ENCODE measurements at regions not wholly inside any gene's neighbourhood (a gene's known extent, or its start where the extent isn't known, plus 50 kb on each side); places are given as distances from the start of the nearest gene placed in this dataset.

DNA sequence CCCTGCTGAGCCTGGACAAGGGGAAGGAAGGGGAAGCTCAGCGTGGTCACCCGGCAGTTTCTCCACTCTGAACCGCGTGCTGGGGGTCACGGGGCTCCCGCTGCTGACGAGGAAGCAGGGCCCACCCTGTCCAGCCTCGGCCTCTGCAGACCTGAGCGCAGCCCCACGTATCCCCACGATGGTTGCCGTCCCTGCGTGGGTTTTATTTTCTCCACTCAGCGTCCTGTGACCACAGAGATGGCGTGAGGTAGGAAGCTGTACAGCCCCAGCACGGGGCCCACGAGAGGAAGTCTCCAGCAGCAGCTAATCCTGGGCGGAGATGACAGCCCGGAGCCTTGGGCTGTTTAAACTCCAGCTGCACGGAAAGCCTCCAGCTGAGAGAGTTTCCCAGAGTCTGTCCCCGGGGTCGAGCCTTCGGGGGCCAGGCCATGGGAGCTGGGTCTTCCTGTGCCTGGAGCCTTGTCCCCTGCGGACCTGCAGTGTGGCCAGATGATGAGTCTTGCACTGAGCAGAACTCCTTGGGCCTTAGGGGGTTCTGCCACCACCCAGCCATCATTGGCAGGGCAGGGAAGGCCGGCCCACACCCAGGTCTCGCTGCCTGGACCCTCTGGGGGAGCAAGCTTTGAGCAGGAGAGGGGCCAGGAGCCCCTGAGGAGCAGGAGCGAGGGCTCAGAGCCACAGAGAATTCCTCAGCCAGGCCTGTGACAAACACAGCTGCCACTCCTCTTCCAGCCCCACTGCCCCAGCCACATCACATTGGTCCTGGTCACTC is 72.8 kb upstream of the FAM20C start:
- H3K9ac ChIP-seq (ENCODE audit: low read depth in 1 of 2, low read length in 2 of 2), result no peak overlapping the region
- H3K4me1 ChIP-seq (ENCODE audit: control insufficient read depth in 2 of 2, insufficient read depth in 2 of 2, low read length in 2 of 2), result peaks cover 0 to 4% of the 10 kb centered on the region in 2 donors
- H3K27me3 ChIP-seq (ENCODE audit: control insufficient read depth in 2 of 2, insufficient read depth in 2 of 2, low read length in 2 of 2), result peaks cover 0 to 15% of the 10 kb centered on the region in 2 donors
- no peak overlapping the region for H3K4me3 ChIP-seq (ENCODE audit: low read length in 2 of 2)
- H3K36me3 ChIP-seq (ENCODE audit: control insufficient read depth in 2 of 2, insufficient read depth in 2 of 2, low read length in 2 of 2), result no peaks in the 10 kb centered on the region
- H3K27ac ChIP-seq (ENCODE audit: low read depth in 2 of 2, low read length in 2 of 2), result peak overlapping the region; percentile 38 to 58
- no peaks in the 10 kb centered on the region for H3K9me3 ChIP-seq (ENCODE audit: control insufficient read depth in 2 of 2, low read length in 2 of 2)

DNA sequence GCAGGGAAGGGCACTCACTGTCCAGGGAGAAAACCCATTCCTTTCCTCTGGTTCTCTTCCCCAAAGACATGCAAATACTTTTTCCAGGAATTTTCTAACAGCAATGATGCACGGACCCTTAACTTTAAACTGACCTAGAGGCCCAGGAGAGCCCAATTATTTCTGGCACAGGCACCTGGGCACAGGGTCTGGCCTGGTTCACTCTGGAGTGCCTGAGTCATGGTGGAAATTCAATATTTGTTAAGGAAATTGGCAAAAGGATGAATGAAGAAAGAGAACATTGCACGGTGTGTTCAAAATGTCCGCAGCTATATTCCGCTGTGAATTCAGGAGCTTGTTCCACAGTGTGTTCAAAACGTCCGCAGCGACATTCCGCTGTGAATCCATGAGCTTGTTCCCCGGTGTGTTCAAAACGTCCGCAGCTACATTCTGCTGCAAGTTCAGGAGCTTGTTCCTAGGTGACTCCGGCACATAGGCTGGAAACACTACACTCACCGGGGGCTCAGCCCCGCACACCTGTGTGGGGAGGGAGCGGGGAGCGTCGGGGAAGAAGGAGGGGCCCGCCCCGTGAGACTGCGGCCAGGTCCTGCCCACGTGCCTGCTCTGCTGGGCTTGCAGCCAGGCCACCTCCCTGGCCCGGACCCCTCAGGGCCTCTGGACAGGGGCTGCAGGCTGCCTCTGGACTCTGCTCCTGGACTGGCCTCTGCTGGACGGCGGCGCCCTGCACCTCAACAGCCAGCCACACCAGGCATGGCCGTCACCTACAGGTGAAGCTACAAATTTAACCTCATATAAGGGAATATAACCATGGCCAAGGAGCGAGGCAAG is 72.0 kb upstream of the FAM20C start:
- H3K9ac ChIP-seq (ENCODE audit: low read depth in 1 of 2, low read length in 2 of 2), result no peak overlapping the region

DNA sequence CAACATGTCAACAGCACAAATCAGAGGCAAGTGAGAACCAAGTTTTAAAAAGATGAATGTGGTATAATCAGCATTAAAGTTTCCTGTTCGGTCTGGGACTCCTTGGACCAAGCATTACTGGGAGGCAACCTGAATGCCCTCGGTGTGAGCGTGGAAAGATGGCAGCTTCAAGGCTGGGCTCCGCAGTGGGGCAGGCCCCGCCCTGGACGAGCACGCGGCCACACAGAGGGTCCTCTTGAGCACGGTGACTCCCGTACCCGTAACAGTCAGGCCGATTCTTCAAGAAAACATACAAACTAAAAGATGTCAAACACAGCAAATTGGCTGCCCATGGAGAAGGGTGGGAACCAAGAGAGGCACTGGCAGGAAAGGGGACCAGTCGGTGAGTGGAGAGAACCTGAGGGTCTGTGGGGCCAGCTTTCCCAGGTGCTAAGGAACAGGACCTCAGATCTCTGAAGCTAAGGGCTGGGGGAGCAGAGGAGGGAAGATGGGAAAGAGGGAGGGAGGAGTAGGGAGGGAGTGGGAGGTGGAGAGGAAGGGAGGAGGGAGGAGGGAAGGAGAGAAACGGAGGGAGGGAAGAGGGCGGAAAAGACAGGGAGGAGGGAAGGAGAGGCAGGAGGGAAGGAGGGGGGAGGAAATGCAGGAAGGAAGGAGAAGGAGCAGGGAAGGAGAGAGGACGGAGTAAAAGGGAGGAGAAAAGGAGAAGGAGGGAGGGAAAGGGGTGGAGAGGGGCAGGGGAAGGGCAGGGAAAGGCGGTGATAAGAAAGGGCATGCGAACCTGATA is 71.2 kb upstream of the FAM20C start:
- no peak overlapping the region for H3K9ac ChIP-seq (ENCODE audit: low read depth in 1 of 2, low read length in 2 of 2)

More for the DNA sequence above, 72.0 kb upstream of the FAM20C start:
- no peaks in the 10 kb centered on the region for H3K9me3 ChIP-seq (ENCODE audit: control insufficient read depth in 2 of 2, low read length in 2 of 2)
- H3K36me3 ChIP-seq (ENCODE audit: control insufficient read depth in 2 of 2, insufficient read depth in 2 of 2, low read length in 2 of 2), result no peaks in the 10 kb centered on the region
- peaks cover 0 to 4% of the 10 kb centered on the region in 2 donors for H3K4me1 ChIP-seq (ENCODE audit: control insufficient read depth in 2 of 2, insufficient read depth in 2 of 2, low read length in 2 of 2)
- H3K27me3 ChIP-seq (ENCODE audit: control insufficient read depth in 2 of 2, insufficient read depth in 2 of 2, low read length in 2 of 2), result peaks cover 0 to 15% of the 10 kb centered on the region in 2 donors
- no peak overlapping the region for H3K4me3 ChIP-seq (ENCODE audit: low read length in 2 of 2)
- H3K27ac ChIP-seq (ENCODE audit: low read depth in 2 of 2, low read length in 2 of 2), result peak overlapping the region; percentile 38 to 58

DNA sequence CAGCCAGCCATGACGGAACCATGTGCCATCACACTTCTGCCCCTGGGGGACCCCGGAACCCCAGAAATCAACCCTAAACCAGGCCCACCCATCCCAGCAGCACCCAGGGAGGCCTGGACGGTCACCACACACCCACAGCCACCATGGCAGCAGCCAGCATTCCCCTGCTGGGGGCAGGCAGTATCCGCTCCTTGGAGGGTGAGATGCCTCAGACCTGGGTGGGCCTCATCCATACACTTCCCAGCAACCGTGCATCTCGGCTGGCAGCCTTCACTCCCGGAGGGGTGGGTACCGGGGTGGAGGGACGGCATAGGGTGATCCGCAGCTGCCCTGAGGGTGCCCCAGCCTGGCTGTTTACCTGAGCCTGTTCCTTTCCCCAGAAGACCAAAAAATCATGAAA is 69.1 kb upstream of the FAM20C start:
- H3K27me3 ChIP-seq (ENCODE audit: control insufficient read depth in 2 of 2, insufficient read depth in 2 of 2, low read length in 2 of 2), result peaks cover 0 to 12% of the 10 kb centered on the region in 2 donors
- no peak overlapping the region for H3K4me3 ChIP-seq (ENCODE audit: low read length in 2 of 2)
- peaks cover 0 to 4% of the 10 kb centered on the region in 2 donors for H3K4me1 ChIP-seq (ENCODE audit: control insufficient read depth in 2 of 2, insufficient read depth in 2 of 2, low read length in 2 of 2)
- H3K36me3 ChIP-seq (ENCODE audit: control insufficient read depth in 2 of 2, insufficient read depth in 2 of 2, low read length in 2 of 2), result no peaks in the 10 kb centered on the region
- no peaks in the 10 kb centered on the region for H3K9me3 ChIP-seq (ENCODE audit: control insufficient read depth in 2 of 2, low read length in 2 of 2)
- H3K27ac ChIP-seq (ENCODE audit: low read depth in 2 of 2, low read length in 2 of 2), result no peak overlapping the region
- no peak overlapping the region for H3K9ac ChIP-seq (ENCODE audit: low read depth in 1 of 2, low read length in 2 of 2)

More for the DNA sequence above, 71.2 kb upstream of the FAM20C start:
- H3K27ac ChIP-seq (ENCODE audit: low read depth in 2 of 2, low read length in 2 of 2), result no peak overlapping the region
- peaks cover 0 to 15% of the 10 kb centered on the region in 2 donors for H3K27me3 ChIP-seq (ENCODE audit: control insufficient read depth in 2 of 2, insufficient read depth in 2 of 2, low read length in 2 of 2)
- H3K9me3 ChIP-seq (ENCODE audit: control insufficient read depth in 2 of 2, low read length in 2 of 2), result no peaks in the 10 kb centered on the region
- H3K36me3 ChIP-seq (ENCODE audit: control insufficient read depth in 2 of 2, insufficient read depth in 2 of 2, low read length in 2 of 2), result no peaks in the 10 kb centered on the region
- H3K4me1 ChIP-seq (ENCODE audit: control insufficient read depth in 2 of 2, insufficient read depth in 2 of 2, low read length in 2 of 2), result peaks cover 0 to 4% of the 10 kb centered on the region in 2 donors
- no peak overlapping the region for H3K4me3 ChIP-seq (ENCODE audit: low read length in 2 of 2)

DNA sequence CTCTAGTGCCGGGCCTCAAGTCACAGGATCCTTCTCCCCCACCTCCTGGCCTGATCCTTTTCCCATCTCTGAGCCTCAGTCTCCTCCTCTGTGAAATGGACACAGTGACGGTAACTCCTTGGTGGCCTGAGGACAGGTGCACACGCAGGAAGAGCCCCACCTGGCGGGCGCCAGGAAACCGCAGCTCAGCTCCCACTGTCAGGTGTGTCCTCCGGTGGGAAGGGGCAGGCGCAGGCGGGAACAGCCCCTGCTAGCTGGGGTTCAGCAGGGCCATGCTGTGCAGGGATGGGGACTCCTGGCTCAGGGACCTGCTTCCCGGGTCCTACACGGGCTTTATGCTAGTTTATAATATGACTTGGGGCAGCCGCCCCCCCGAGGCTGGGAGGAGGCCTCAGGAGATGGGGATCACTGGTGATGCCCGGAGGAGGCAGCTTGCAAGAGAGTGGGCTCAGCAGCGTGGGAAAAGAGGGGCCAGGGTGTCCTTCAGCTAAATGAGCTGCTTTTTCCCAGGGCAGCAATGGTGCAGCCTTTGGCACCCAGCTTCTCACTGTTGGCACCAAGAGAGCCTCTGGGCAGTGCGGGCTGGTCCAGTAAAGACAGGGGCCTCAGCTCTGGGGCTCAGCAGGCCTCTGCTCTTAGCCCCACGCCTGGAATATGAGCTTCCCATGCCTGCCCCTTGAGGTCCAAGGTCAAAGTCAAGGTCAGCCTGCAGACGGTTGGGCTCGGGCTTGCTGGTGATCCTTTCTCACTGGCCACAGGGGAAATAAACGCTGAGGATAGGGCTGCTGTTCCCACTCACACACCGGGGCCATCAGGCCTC is 68.0 kb upstream of the FAM20C start:
- Histone ChIP-seq H3K9me3 (ENCODE audit: control insufficient read depth in 2 of 2, low read length in 2 of 2) (no peaks in the 10 kb centered on the region), H3K27me3 (ENCODE audit: control insufficient read depth in 2 of 2, insufficient read depth in 2 of 2, low read length in 2 of 2) (peaks cover 0 to 9% of the 10 kb centered on the region in 2 donors), H3K27ac (ENCODE audit: low read depth in 2 of 2, low read length in 2 of 2) (no peak overlapping the region), H3K4me1 (ENCODE audit: control insufficient read depth in 2 of 2, insufficient read depth in 2 of 2, low read length in 2 of 2) (peaks cover 0 to 4% of the 10 kb centered on the region in 2 donors), H3K4me3 (ENCODE audit: low read length in 2 of 2) (no peak overlapping the region), H3K36me3 (ENCODE audit: control insufficient read depth in 2 of 2, insufficient read depth in 2 of 2, low read length in 2 of 2) (no peaks in the 10 kb centered on the region), H3K9ac (ENCODE audit: low read depth in 1 of 2, low read length in 2 of 2) (no peak overlapping the region)

DNA sequence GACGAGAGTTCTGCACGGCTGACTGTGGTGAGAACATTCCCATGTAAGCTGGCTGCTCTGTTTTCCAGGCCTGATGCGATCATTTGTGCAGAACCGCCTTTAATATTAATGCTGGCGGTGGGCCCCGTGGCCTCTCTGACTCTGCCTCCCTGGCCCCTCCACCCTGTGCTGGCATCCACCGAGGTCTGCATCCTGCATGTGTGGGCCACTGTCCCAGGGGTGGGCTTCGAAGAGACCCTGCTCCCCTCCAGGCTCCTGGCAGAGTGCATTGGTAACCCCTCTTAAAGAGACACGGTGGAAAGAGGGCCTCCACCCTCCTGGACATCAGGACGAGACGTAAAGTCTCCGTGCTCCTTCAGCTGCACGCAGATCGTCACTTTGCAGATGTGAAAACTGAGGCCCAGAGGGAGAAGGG is 67.3 kb upstream of the FAM20C start:
- Histone ChIP-seq H3K27ac (ENCODE audit: low read depth in 2 of 2, low read length in 2 of 2) (no peak overlapping the region), H3K4me3 (ENCODE audit: low read length in 2 of 2) (no peak overlapping the region), H3K36me3 (ENCODE audit: control insufficient read depth in 2 of 2, insufficient read depth in 2 of 2, low read length in 2 of 2) (no peaks in the 10 kb centered on the region), H3K4me1 (ENCODE audit: control insufficient read depth in 2 of 2, insufficient read depth in 2 of 2, low read length in 2 of 2) (no peaks in the 10 kb centered on the region), H3K9me3 (ENCODE audit: control insufficient read depth in 2 of 2, low read length in 2 of 2) (no peaks in the 10 kb centered on the region), H3K9ac (ENCODE audit: low read depth in 1 of 2, low read length in 2 of 2) (no peak overlapping the region), H3K27me3 (ENCODE audit: control insufficient read depth in 2 of 2, insufficient read depth in 2 of 2, low read length in 2 of 2) (peaks cover 0 to 9% of the 10 kb centered on the region in 2 donors)

DNA sequence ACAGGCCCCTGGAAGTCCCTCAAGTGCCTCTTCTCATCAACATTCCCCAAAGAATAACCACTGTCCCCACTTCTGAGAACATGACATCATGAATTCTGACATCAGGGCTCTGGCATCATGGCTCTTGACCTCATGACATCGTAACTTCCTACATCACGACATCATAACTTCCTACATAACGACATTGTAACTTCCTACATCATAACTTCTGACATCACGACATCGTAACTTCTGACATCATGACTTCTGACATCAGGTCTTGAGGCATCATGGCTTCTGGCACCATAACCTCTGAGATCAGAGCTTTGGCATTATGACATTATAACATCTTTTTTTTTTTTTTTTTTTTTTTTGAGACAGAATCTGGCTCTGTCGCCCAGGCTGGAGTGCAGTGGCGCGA is 66.7 kb upstream of the FAM20C start:
- no peak overlapping the region for H3K27ac ChIP-seq (ENCODE audit: low read depth in 2 of 2, low read length in 2 of 2)
- no peak overlapping the region for H3K9ac ChIP-seq (ENCODE audit: low read depth in 1 of 2, low read length in 2 of 2)
- no peaks in the 10 kb centered on the region for H3K9me3 ChIP-seq (ENCODE audit: control insufficient read depth in 2 of 2, low read length in 2 of 2)
- H3K4me1 ChIP-seq (ENCODE audit: control insufficient read depth in 2 of 2, insufficient read depth in 2 of 2, low read length in 2 of 2), result no peaks in the 10 kb centered on the region
- no peaks in the 10 kb centered on the region for H3K36me3 ChIP-seq (ENCODE audit: control insufficient read depth in 2 of 2, insufficient read depth in 2 of 2, low read length in 2 of 2)
- no peak overlapping the region for H3K4me3 ChIP-seq (ENCODE audit: low read length in 2 of 2)
- H3K27me3 ChIP-seq (ENCODE audit: control insufficient read depth in 2 of 2, insufficient read depth in 2 of 2, low read length in 2 of 2), result peaks cover 0 to 6% of the 10 kb centered on the region in 2 donors

DNA sequence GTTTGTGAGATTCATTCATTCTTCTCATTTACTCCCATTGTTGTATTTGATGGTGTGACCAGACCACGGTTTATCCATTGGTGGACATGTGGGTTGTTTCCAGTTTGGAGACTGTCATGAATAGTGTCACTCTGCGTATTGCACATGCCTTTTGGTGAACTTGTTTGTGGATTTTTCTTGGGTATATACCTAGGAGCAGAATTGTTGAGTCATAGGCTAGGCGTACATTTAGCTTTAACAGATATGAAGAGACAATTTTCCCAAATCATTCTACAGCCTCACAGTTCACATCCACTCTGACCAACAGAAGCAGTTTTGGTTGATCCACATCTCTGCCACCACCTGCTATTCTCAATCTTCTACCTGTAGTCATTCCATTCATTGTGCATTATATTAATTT is 66.0 kb upstream of the FAM20C start:
- Histone ChIP-seq H3K9me3 (ENCODE audit: control insufficient read depth in 2 of 2, low read length in 2 of 2) (no peaks in the 10 kb centered on the region), H3K4me3 (ENCODE audit: low read length in 2 of 2) (no peak overlapping the region), H3K27ac (ENCODE audit: low read depth in 2 of 2, low read length in 2 of 2) (no peak overlapping the region), H3K36me3 (ENCODE audit: control insufficient read depth in 2 of 2, insufficient read depth in 2 of 2, low read length in 2 of 2) (no peaks in the 10 kb centered on the region), H3K9ac (ENCODE audit: low read depth in 1 of 2, low read length in 2 of 2) (no peak overlapping the region), H3K4me1 (ENCODE audit: control insufficient read depth in 2 of 2, insufficient read depth in 2 of 2, low read length in 2 of 2) (peaks cover 0 to 3% of the 10 kb centered on the region in 2 donors), H3K27me3 (ENCODE audit: control insufficient read depth in 2 of 2, insufficient read depth in 2 of 2, low read length in 2 of 2) (peaks cover 2 to 5% of the 10 kb centered on the region in 2 donors)

DNA sequence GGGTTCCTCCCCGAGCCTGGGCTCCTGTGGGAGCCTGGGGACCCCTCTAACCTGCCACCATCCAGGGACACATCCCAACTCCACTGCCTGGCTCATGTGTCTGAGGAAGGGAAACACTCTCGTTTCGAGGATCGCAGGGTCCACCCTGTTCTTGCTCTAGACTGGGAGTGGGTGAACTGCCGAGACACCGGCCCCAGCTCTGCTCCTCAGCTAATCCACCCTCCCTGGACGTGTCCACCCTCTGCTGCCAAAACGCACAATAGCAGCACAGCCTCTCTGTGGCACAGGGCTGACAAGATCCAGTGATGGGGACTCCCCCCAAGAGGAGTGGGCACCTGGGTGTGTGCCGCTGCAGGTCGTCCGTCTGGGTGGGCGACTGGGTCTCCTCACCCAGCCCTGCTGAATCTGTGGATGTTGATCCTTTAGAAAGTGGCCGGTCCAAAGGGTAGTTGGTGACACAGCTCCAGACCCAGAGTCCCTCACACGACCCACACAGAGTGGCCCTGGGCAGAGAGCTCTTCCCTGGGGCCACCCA is 65.2 kb upstream of the FAM20C start:
- Histone ChIP-seq H3K27me3 (ENCODE audit: control insufficient read depth in 2 of 2, insufficient read depth in 2 of 2, low read length in 2 of 2) (peaks cover 0 to 2% of the 10 kb centered on the region in 2 donors), H3K36me3 (ENCODE audit: control insufficient read depth in 2 of 2, insufficient read depth in 2 of 2, low read length in 2 of 2) (no peaks in the 10 kb centered on the region), H3K4me3 (ENCODE audit: low read length in 2 of 2) (no peak overlapping the region), H3K27ac (ENCODE audit: low read depth in 2 of 2, low read length in 2 of 2) (no peak overlapping the region), H3K9ac (ENCODE audit: low read depth in 1 of 2, low read length in 2 of 2) (no peak overlapping the region), H3K9me3 (ENCODE audit: control insufficient read depth in 2 of 2, low read length in 2 of 2) (no peaks in the 10 kb centered on the region), H3K4me1 (ENCODE audit: control insufficient read depth in 2 of 2, insufficient read depth in 2 of 2, low read length in 2 of 2) (peaks cover 0 to 10% of the 10 kb centered on the region in 2 donors)
